GM10266 (cell line): ENCODE measurements at regions not wholly inside any gene's neighbourhood (a gene's known extent, or its start where the extent isn't known, plus 50 kb on each side); places are given as distances from the start of the nearest gene placed in this dataset.
"Not testable (repeated sequence)": the region's sequence is repeated elsewhere in the genome, so short reads cannot be mapped to it uniquely, and the experiment has no call there.

Experiments used
- DNase-seq: peaks from one replicate; pipeline ENCODE4 v3.0.0; 2012; ENCODE audit errors: extremely low spot score
- CTCF ChIP-seq: IDR thresholded peaks from 2 replicates; pipeline ENCODE4 v1.5.1; 2012; ENCODE audit warnings: mild to moderate bottlenecking, low read depth; ENCODE audit not compliant: control insufficient read depth, insufficient read depth; ENCODE audit errors: missing control alignments

DNA sequence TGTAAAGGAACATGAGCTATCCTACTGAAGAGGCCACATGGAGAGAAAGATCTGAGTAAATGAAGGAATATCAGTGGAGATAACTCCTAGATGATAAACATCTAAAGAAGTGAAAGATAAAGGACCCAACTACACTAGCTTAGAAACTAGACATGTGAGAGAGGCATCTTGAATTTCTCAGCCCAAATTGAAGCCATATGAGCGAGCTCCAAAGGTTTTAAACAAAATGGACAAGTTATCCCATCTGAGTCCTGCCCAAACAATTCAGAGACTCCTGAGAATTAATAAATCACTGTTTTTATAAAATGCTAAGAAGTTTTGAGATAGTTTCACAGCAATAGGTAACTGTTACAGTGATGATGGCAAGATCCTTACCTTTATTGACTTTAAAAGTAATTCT is 438.9 kb downstream of the NAV3 start:
- no peak for TF ChIP-seq CTCF
- no peak for DNase-seq

GRCh38 chr12:78271546-78271945 is 440.9 kb downstream of the NAV3 start:
- TF ChIP-seq CTCF, result no peak
- no peak for DNase-seq

DNA sequence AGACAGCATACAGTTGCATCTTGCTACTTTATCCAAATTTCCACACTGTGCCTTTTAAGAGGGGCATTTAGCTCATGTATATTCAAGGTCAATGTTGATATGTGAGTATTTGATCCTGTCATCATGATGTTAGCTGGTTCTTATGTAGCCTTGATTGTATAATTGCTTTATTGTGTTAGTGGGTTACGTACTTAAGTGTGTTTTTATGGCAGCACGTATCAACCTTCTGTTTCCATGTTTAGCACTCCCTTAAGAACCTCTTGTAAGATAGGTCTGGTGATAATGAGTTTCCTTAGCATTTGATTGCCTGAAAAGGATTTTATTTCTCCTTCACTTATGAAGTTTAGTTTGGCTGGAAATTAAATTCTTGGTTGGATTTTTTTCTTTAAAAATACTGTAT is 445.2 kb downstream of the NAV3 start:
- TF ChIP-seq CTCF, result no peak
- DNase-seq, result no peak

GRCh38 chr12:78278706-78279190 is 448.1 kb downstream of the NAV3 start:
- TF ChIP-seq CTCF, result no peak
- no peak for DNase-seq

GRCh38 chr12:78279567-78279966 is 448.9 kb downstream of the NAV3 start:
- no peak for DNase-seq
- TF ChIP-seq CTCF, result no peak

DNA sequence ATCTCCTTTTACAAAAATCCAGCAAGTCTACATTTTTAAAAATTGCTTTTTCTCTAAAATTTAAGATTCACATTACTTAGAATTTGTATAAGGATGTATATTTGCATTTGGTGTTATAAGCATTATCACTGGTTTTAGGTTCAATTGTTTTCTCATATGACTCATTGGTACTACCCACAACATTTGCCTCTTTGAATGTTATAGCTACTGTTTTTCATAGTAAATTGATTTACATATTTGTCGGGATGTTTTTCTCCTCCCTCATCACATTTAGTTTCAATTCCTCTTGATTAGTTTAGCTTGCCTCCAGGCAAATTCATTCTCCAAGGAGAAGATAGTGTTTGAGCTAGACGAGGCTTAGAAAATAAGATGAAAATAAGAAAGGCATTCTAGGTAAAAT is 450.4 kb downstream of the NAV3 start:
- not testable (repeated sequence) for DNase-seq

GRCh38 chr12:78284417-78284816 is 453.7 kb downstream of the NAV3 start:
- no peak for TF ChIP-seq CTCF
- DNase-seq, result no peak

GRCh38 chr12:78290606-78291345 is 460.1 kb downstream of the NAV3 start:
- no peak for DNase-seq
- TF ChIP-seq CTCF, result no peak
